Panc1 (cell line): ENCODE measurements at regions not wholly inside any gene's neighbourhood (a gene's known extent, or its start where the extent isn't known, plus 50 kb on each side); places are given as distances from the start of the nearest gene placed in this dataset.

Experiments
- ATAC-seq: fragments of 200-7000 bp; cut with Tn5 transposase; 2 replicates; pipeline ENCODE4 v1.9.1; 2020; ENCODE audit warnings: mild to moderate bottlenecking, moderate library complexity
- BruUV-seq: library from RNA; stranded (reverse); fragments of 400-500 nt; replicated peaks from 2 replicates; lab custom pipeline; 2021; lab: Mats Ljungman, UMichigan
- CTCF ChIA-PET: fragments of 300-600 bp; sonication (Branson Sonifier 250); formaldehyde crosslinking; loops from one replicate; lab custom pipeline; 2022; ENCODE audit warnings: antibody characterized with exemption; lab: Charles Lee
- POLR2A ChIA-PET: fragments of 300-600 bp; sonication (Branson Sonifier 250); formaldehyde crosslinking; loops from one replicate; lab custom pipeline; 2022; ENCODE audit warnings: antibody characterized with exemption; lab: Charles Lee
- DNase-seq: peaks from one replicate; pipeline ENCODE4 v3.0.0-alpha.2; 2010; ENCODE audit warnings: low read depth, low spot score
- H3K27ac ChIP-seq: 2 replicates; pipeline ENCODE4 v1.5.1; 2011; ENCODE audit warnings: mild to moderate bottlenecking, low read length, inconsistent platforms
- H3K27me3 ChIP-seq: fragments of 200-500 bp; sonication (Bioruptor generic); 2 replicates; pipeline ENCODE4 v1.6.0; 2014; ENCODE audit warnings: low read length, inconsistent platforms; ENCODE audit not compliant: control insufficient read depth, insufficient read depth
- H3K36me3 ChIP-seq: fragments of 200-500 bp; sonication (Bioruptor generic); 2 replicates; pipeline ENCODE4 v1.5.1; 2014; ENCODE audit warnings: inconsistent platforms, mild to moderate bottlenecking, low read length, moderate library complexity; ENCODE audit not compliant: control insufficient read depth, insufficient read depth
- H3K4me1 ChIP-seq: 2 replicates; pipeline ENCODE4 v1.5.1; 2011; ENCODE audit warnings: inconsistent platforms, mild to moderate bottlenecking, low read length, moderate library complexity; ENCODE audit not compliant: control insufficient read depth, insufficient read depth
- H3K4me3 ChIP-seq, 2 experiments: 2 replicates each; pipeline ENCODE4 v1.5.1; 2011 to 2012; ENCODE audit warnings: low read depth in 2 of 2, low read length in 2 of 2, mild to moderate bottlenecking in 2 of 2, inconsistent platforms in 1 of 2, moderate library complexity in 1 of 2
- H3K9me3 ChIP-seq: fragments of 200-500 bp; sonication (Bioruptor generic); 2 replicates; pipeline ENCODE4 v1.5.1; 2014; ENCODE audit warnings: low read depth, mild to moderate bottlenecking, inconsistent platforms, low read length, moderate library complexity; ENCODE audit not compliant: control insufficient read depth, insufficient read depth
- CTCF ChIP-seq: fragments of 450-650 bp; IDR thresholded peaks from 2 replicates; pipeline ENCODE4 v1.5.1; 2017; ENCODE audit warnings: mild to moderate bottlenecking
- POLR2AphosphoS5 ChIP-seq: IDR thresholded peaks from 2 replicates; pipeline ENCODE4 v1.6.1; 2012; ENCODE audit warnings: mild to moderate bottlenecking, low read depth, low read length, moderate library complexity
- SIN3A ChIP-seq: IDR thresholded peaks from 2 replicates; pipeline ENCODE4 v1.6.1; 2012; ENCODE audit warnings: low read depth, mild to moderate bottlenecking, low read length, moderate library complexity, borderline replicate concordance; ENCODE audit not compliant: insufficient read depth
- TCF7L2 ChIP-seq: IDR thresholded peaks from 2 replicates; pipeline ENCODE4 v1.6.1; 2011; ENCODE audit warnings: mild to moderate bottlenecking, low read depth, low read length, inconsistent platforms
- in situ Hi-C: cut with HindIII; loops from 2 replicates; pipeline ENCODE4 v1.10.0; 2016; ENCODE audit warnings: low sequenced_read_pairs, low pct_unique_long_range_greater_than_20kb
- intact Hi-C: fragments of 100-400 bp; cut with micrococcal nuclease; formaldehyde crosslinking; loops from one replicate; pipeline ENCODE4 v1.10.0; 2022; ENCODE audit not compliant: unreplicated experiment
- TF ChIP-seq, protein P1 (sequence below), 2 experiments: IDR thresholded peaks; 2 replicates each; pipeline ENCODE4 v1.6.1; 2011 to 2012; ENCODE audit warnings: low read depth in 2 of 2, control low read depth in 1 of 2, low read length in 1 of 2, mild to moderate bottlenecking in 1 of 2, moderate library complexity in 1 of 2; ENCODE audit not compliant: insufficient read depth in 1 of 2

- BruUV-seq: no TSS peak
- no peak overlapping the region for H3K27ac ChIP-seq
- no peak overlapping the region for H3K4me3 ChIP-seq
- H3K9me3 ChIP-seq: no peaks in the 10 kb centered on the region
- in situ Hi-C loops: no loop called here
- ChIA-PET CTCF (no interaction called here), POLR2A (no interaction called here)
- TF ChIP-seq CTCF: no peak
- TF ChIP-seq TCF7L2: no peak
- TF ChIP-seq, protein P1, sequence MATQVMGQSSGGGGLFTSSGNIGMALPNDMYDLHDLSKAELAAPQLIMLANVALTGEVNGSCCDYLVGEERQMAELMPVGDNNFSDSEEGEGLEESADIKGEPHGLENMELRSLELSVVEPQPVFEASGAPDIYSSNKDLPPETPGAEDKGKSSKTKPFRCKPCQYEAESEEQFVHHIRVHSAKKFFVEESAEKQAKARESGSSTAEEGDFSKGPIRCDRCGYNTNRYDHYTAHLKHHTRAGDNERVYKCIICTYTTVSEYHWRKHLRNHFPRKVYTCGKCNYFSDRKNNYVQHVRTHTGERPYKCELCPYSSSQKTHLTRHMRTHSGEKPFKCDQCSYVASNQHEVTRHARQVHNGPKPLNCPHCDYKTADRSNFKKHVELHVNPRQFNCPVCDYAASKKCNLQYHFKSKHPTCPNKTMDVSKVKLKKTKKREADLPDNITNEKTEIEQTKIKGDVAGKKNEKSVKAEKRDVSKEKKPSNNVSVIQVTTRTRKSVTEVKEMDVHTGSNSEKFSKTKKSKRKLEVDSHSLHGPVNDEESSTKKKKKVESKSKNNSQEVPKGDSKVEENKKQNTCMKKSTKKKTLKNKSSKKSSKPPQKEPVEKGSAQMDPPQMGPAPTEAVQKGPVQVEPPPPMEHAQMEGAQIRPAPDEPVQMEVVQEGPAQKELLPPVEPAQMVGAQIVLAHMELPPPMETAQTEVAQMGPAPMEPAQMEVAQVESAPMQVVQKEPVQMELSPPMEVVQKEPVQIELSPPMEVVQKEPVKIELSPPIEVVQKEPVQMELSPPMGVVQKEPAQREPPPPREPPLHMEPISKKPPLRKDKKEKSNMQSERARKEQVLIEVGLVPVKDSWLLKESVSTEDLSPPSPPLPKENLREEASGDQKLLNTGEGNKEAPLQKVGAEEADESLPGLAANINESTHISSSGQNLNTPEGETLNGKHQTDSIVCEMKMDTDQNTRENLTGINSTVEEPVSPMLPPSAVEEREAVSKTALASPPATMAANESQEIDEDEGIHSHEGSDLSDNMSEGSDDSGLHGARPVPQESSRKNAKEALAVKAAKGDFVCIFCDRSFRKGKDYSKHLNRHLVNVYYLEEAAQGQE (IDR thresholded peaks at IDR 0.05; ENCODE audit: insufficient read depth in 1 of 2, low read depth in 2 of 2, low read length in 1 of 2): no peak
- no peak for TF ChIP-seq SIN3A
- TF ChIP-seq POLR2AphosphoS5: no peak
- DNase-seq (no peak), ATAC-seq (no peak)
- no peaks in the 10 kb centered on the region for H3K27me3 ChIP-seq
- H3K4me1 ChIP-seq: no peaks in the 10 kb centered on the region
- no peaks in the 10 kb centered on the region for H3K36me3 ChIP-seq
- intact Hi-C loops: no loop called here
Observed at GRCh38 chr6:90448836-90449235, 138.0 kb downstream of the MAP3K7 start.

- CTCF ChIA-PET: no interaction called here
- POLR2A ChIA-PET: no interaction called here
Observed at GRCh38 chr6:90446164-90446563, 140.7 kb downstream of the MAP3K7 start.

More at GRCh38 chr6:90446164-90446563, 140.7 kb downstream of the MAP3K7 start:
- intact Hi-C loops (no loop called here), in situ Hi-C loops (no loop called here)
- ATAC-seq: no peak
- Histone ChIP-seq H3K4me3 (no peak overlapping the region), H3K27me3 (no peaks in the 10 kb centered on the region), H3K36me3 (no peaks in the 10 kb centered on the region), H3K9me3 (no peaks in the 10 kb centered on the region), H3K4me1 (no peaks in the 10 kb centered on the region), H3K27ac (no peak overlapping the region)
- TF ChIP-seq SIN3A (no peak), TCF7L2 (no peak), CTCF (no peak), POLR2AphosphoS5 (no peak)
- TF ChIP-seq, protein P1 (IDR thresholded peaks at IDR 0.05; ENCODE audit: insufficient read depth in 1 of 2, low read depth in 2 of 2, low read length in 1 of 2): no peak
- no peak for DNase-seq
- BruUV-seq: no TSS peak
